Chondrocyte (in vitro differentiated cells): ENCODE measurements at regions not wholly inside any gene's neighbourhood (a gene's known extent, or its start where the extent isn't known, plus 50 kb on each side); places are given as distances from the start of the nearest gene placed in this dataset.

Experiments
- DNase-seq: peaks from one replicate; pipeline ENCODE4 v3.0.0; 2021; ENCODE audit warnings: mixed read lengths, low spot score
- H3K27ac Mint-ChIP-seq: one replicate; pipeline ENCODE4 v1.8.0; 2021; ENCODE audit warnings: mild to moderate bottlenecking, moderate library complexity, mixed read lengths; ENCODE audit not compliant: unreplicated experiment
- H3K27me3 Mint-ChIP-seq: 2 replicates; pipeline ENCODE4 v1.8.0; 2021; ENCODE audit warnings: low read depth, mixed read lengths
- H3K36me3 Mint-ChIP-seq: 2 replicates; pipeline ENCODE4 v1.8.0; 2021; ENCODE audit warnings: low read depth, mixed read lengths
- H3K4me1 Mint-ChIP-seq: 2 replicates; pipeline ENCODE4 v1.8.0; 2021; ENCODE audit warnings: low read depth, mild to moderate bottlenecking, mixed read lengths
- H3K4me3 Mint-ChIP-seq: one replicate; pipeline ENCODE4 v1.8.0; 2021; ENCODE audit warnings: mild to moderate bottlenecking, moderate library complexity, mixed read lengths; ENCODE audit not compliant: unreplicated experiment
- H3K9me3 Mint-ChIP-seq: 2 replicates; pipeline ENCODE4 v1.8.0; 2021; ENCODE audit warnings: low read depth, mixed read lengths
- TF ChIP-seq, protein P1 (sequence below): fragments of 200-600 bp; sonication (generic); IDR thresholded peaks from 2 replicates; pipeline ENCODE4 v1.5.0; 2021; ENCODE audit warnings: antibody characterized with exemption, mild to moderate bottlenecking, moderate library complexity

GRCh38 chr5:89098199-89098756, 215.3 kb upstream of the MEF2C start:
- Mint-ChIP-seq H3K4me3 (no peak overlapping the region), H3K4me1 (no peaks in the 10 kb centered on the region), H3K9me3 (peaks cover 7% of the 10 kb centered on the region), H3K27ac (no peak overlapping the region), H3K36me3 (no peaks in the 10 kb centered on the region), H3K27me3 (no peaks in the 10 kb centered on the region)
- TF ChIP-seq, protein P1, sequence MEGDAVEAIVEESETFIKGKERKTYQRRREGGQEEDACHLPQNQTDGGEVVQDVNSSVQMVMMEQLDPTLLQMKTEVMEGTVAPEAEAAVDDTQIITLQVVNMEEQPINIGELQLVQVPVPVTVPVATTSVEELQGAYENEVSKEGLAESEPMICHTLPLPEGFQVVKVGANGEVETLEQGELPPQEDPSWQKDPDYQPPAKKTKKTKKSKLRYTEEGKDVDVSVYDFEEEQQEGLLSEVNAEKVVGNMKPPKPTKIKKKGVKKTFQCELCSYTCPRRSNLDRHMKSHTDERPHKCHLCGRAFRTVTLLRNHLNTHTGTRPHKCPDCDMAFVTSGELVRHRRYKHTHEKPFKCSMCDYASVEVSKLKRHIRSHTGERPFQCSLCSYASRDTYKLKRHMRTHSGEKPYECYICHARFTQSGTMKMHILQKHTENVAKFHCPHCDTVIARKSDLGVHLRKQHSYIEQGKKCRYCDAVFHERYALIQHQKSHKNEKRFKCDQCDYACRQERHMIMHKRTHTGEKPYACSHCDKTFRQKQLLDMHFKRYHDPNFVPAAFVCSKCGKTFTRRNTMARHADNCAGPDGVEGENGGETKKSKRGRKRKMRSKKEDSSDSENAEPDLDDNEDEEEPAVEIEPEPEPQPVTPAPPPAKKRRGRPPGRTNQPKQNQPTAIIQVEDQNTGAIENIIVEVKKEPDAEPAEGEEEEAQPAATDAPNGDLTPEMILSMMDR: no peak
- no peak for DNase-seq

DNA sequence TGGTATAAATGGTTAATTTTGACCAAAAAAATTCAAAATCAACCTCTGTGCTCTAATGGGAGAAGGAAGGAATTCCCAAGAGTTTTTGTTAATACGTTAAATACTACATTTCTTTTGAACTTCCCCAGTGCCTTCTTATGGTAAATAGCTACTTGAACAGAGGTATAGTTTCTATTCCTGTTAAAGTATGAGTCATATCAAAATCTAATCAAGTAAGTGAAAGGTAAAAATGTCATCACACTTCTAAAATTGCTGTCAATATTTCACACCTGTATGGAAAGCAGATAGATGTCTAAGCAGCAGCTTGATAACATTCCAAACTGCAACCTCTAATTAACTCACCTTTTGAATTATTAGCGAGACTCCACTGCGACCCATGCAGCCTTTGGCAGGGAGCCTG, 214.1 kb upstream of the MEF2C start:
- Mint-ChIP-seq H3K36me3 (no peaks in the 10 kb centered on the region), H3K4me3 (no peak overlapping the region), H3K27me3 (no peaks in the 10 kb centered on the region), H3K27ac (no peak overlapping the region), H3K4me1 (no peaks in the 10 kb centered on the region), H3K9me3 (peaks cover 8% of the 10 kb centered on the region)
- TF ChIP-seq, protein P1: no peak
- no peak for DNase-seq

GRCh38 chr5:89095341-89095740, 212.4 kb upstream of the MEF2C start:
- Mint-ChIP-seq H3K9me3 (peaks cover 8% of the 10 kb centered on the region), H3K4me3 (no peak overlapping the region), H3K27me3 (no peaks in the 10 kb centered on the region), H3K36me3 (no peaks in the 10 kb centered on the region), H3K27ac (no peak overlapping the region), H3K4me1 (no peaks in the 10 kb centered on the region)
- no peak for DNase-seq
- TF ChIP-seq, protein P1: no peak

- DNase-seq: no peak
- no peaks in the 10 kb centered on the region for H3K27me3 Mint-ChIP-seq
- peaks cover 2% of the 10 kb centered on the region for H3K9me3 Mint-ChIP-seq
- H3K4me3 Mint-ChIP-seq: no peak overlapping the region
- H3K27ac Mint-ChIP-seq: no peak overlapping the region
- H3K4me1 Mint-ChIP-seq: no peaks in the 10 kb centered on the region
- no peaks in the 10 kb centered on the region for H3K36me3 Mint-ChIP-seq
- TF ChIP-seq, protein P1: no peak
These were observed 207.1 kb upstream of the MEF2C start for GRCh38 chr5:89090037-89090436.

DNA sequence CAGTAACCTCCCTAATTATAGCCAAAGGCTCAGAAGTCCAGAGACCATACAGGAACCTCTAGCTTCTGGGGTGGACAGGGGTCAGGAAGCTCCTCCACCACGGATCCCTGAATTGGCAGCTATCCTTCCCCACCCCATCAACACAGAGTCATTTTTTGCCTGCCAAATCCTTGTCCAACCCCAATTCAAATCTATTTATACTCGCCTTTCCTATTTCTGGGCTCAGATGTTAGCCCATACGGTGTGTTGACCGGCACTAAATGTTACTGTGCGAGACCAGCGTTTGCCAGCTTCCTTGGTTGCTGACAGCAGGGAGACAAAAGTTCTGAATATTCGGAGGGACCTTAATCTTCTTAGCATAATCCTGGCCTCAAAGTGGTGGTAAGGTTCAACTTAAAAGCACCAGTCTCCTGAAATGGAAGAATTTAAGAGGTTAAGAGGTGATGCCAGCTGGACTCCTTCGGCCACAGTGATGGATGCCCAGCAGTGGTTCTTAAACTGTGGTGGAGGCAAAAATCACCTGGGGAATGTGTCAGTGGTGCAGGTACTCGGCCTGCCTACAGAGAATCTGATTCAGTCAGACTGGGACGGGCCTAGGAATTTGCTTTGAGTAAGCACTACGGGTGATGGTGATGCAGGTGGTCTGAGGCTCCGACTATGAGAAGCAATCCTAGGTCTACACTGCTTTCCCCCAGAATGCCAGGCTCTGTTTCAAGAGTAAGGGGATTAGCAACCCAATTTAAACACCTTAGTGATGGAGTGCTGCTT, 204.8 kb upstream of the MEF2C start:
- no peak overlapping the region for H3K27ac Mint-ChIP-seq
- H3K4me1 Mint-ChIP-seq: peaks cover 6% of the 10 kb centered on the region
- TF ChIP-seq, protein P1: no peak
- no peaks in the 10 kb centered on the region for H3K36me3 Mint-ChIP-seq
- H3K27me3 Mint-ChIP-seq: no peaks in the 10 kb centered on the region
- H3K9me3 Mint-ChIP-seq: no peaks in the 10 kb centered on the region
- DNase-seq: no peak
- no peak overlapping the region for H3K4me3 Mint-ChIP-seq
